ENCODE measurements at regions not wholly inside any gene's neighbourhood (a gene's known extent, or its start where the extent isn't known, plus 50 kb on each side); places are given as distances from the start of the nearest gene placed in this dataset.
"Not testable (repeated sequence)": the region's sequence is repeated elsewhere in the genome, so short reads cannot be mapped to it uniquely, and the experiment has no call there.

DNA sequence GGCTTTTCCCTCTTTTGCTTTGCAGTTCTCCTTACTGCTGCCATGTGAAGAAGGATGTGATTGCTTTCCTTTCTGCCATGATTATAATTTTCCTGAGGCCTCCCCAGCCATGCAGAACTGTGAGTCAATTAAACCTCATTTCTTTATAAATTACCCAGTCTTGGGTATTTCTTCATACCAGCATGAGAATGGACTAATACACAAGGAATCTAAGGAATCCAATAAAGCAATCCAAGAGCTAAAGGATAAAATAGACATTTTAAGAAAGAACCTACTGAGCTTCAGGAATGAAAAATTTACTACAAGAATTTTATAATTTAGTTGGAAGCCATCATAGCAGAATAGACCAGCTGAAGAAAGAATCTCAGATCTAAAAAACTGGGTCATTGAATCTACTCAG is 808.3 kb downstream of the SLITRK1 start:
- TF ChIP-seq, protein P1, sequence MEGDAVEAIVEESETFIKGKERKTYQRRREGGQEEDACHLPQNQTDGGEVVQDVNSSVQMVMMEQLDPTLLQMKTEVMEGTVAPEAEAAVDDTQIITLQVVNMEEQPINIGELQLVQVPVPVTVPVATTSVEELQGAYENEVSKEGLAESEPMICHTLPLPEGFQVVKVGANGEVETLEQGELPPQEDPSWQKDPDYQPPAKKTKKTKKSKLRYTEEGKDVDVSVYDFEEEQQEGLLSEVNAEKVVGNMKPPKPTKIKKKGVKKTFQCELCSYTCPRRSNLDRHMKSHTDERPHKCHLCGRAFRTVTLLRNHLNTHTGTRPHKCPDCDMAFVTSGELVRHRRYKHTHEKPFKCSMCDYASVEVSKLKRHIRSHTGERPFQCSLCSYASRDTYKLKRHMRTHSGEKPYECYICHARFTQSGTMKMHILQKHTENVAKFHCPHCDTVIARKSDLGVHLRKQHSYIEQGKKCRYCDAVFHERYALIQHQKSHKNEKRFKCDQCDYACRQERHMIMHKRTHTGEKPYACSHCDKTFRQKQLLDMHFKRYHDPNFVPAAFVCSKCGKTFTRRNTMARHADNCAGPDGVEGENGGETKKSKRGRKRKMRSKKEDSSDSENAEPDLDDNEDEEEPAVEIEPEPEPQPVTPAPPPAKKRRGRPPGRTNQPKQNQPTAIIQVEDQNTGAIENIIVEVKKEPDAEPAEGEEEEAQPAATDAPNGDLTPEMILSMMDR (conservative IDR thresholded peaks at IDR 0.05; ENCODE audit: low read length) = not testable (repeated sequence)
- not testable (repeated sequence) for TF ChIP-seq EZH2phosphoT487 (IDR thresholded peaks at IDR 0.05; ENCODE audit: borderline replicate concordance, low read depth, low read length)
